Astrocyte (in vitro differentiated cells and primary cell): ENCODE measurements at regions not wholly inside any gene's neighbourhood (a gene's known extent, or its start where the extent isn't known, plus 50 kb on each side); places are given as distances from the start of the nearest gene placed in this dataset.

ENCODE experiments used
- DNase-seq: peaks from one replicate; pipeline ENCODE4 v3.0.0-alpha.2; 2010; ENCODE audit warnings: low read depth
- FAIRE-seq: peaks from 2 replicates; lab custom pipeline; 2011; peaks lifted over from hg19 to GRCh38; lab: Jason Lieb, UNC
- H2AFZ ChIP-seq: 2 replicates; pipeline ENCODE4 v1.6.0; 2012; ENCODE audit warnings: low read depth, low read length, inconsistent platforms
- H3K27ac ChIP-seq: 2 replicates; pipeline ENCODE4 v1.5.1; 2011; ENCODE audit warnings: low read depth, low read length, inconsistent platforms
- H3K27me3 ChIP-seq: 2 replicates; pipeline ENCODE4 v1.6.0; 2011; ENCODE audit warnings: low read length, inconsistent platforms; ENCODE audit not compliant: insufficient read depth
- H3K36me3 ChIP-seq: 2 replicates; pipeline ENCODE4 v1.5.1; 2011; ENCODE audit warnings: low read length, inconsistent platforms; ENCODE audit not compliant: insufficient read depth
- H3K4me1 ChIP-seq: 2 replicates; pipeline ENCODE4 v1.5.1; 2011; ENCODE audit warnings: low read length, inconsistent platforms; ENCODE audit not compliant: insufficient read depth
- H3K4me2 ChIP-seq: 2 replicates; pipeline ENCODE4 v1.6.0; 2012; ENCODE audit warnings: low read length, inconsistent platforms
- H3K4me3 ChIP-seq: 2 replicates; pipeline ENCODE4 v1.5.1; 2011; ENCODE audit warnings: low read depth, mild to moderate bottlenecking, low read length, inconsistent platforms; ENCODE audit not compliant: insufficient read depth
- H3K79me2 ChIP-seq: 2 replicates; pipeline ENCODE4 v1.6.0; 2012; ENCODE audit warnings: mild to moderate bottlenecking, low read length, inconsistent platforms; ENCODE audit not compliant: insufficient read depth
- H3K9ac ChIP-seq: 2 replicates; pipeline ENCODE4 v1.6.0; 2012; ENCODE audit warnings: mild to moderate bottlenecking, low read length, inconsistent platforms
- H3K9me3 ChIP-seq: 2 replicates; pipeline ENCODE4 v1.5.1; 2012; ENCODE audit warnings: low read depth, mild to moderate bottlenecking, low read length, inconsistent platforms; ENCODE audit not compliant: insufficient read depth
- H4K20me1 ChIP-seq: 2 replicates; pipeline ENCODE4 v1.6.0; 2012; ENCODE audit warnings: low read length, inconsistent platforms; ENCODE audit not compliant: insufficient read depth
- H3K27ac Mint-ChIP-seq: one replicate; pipeline ENCODE4 v1.8.0; 2021; ENCODE audit warnings: mild to moderate bottlenecking, mixed read lengths; ENCODE audit not compliant: unreplicated experiment
- H3K27me3 Mint-ChIP-seq: one replicate; pipeline ENCODE4 v1.8.0; 2021; ENCODE audit warnings: low read depth, mixed read lengths; ENCODE audit not compliant: unreplicated experiment
- H3K36me3 Mint-ChIP-seq: one replicate; pipeline ENCODE4 v1.8.0; 2021; ENCODE audit warnings: low read depth, mixed read lengths; ENCODE audit not compliant: unreplicated experiment
- H3K4me1 Mint-ChIP-seq: one replicate; pipeline ENCODE4 v1.8.0; 2021; ENCODE audit warnings: low read depth, mixed read lengths; ENCODE audit not compliant: unreplicated experiment
- H3K4me3 Mint-ChIP-seq: one replicate; pipeline ENCODE4 v1.8.0; 2021; ENCODE audit warnings: mild to moderate bottlenecking, moderate library complexity, mixed read lengths; ENCODE audit not compliant: unreplicated experiment
- H3K9me3 Mint-ChIP-seq: one replicate; pipeline ENCODE4 v1.8.0; 2021; ENCODE audit warnings: mild to moderate bottlenecking, mixed read lengths; ENCODE audit not compliant: unreplicated experiment
- EZH2 ChIP-seq: IDR thresholded peaks from 2 replicates; pipeline ENCODE4 v1.6.1; 2012; ENCODE audit warnings: mild to moderate bottlenecking, low read length, inconsistent platforms; ENCODE audit not compliant: insufficient read depth
- TF ChIP-seq, protein P1 (sequence below): IDR thresholded peaks from 2 replicates; pipeline ENCODE4 v1.5.1; 2011; ENCODE audit warnings: low read depth, mild to moderate bottlenecking, inconsistent platforms, low read length, moderate library complexity; ENCODE audit not compliant: insufficient read depth

DNA sequence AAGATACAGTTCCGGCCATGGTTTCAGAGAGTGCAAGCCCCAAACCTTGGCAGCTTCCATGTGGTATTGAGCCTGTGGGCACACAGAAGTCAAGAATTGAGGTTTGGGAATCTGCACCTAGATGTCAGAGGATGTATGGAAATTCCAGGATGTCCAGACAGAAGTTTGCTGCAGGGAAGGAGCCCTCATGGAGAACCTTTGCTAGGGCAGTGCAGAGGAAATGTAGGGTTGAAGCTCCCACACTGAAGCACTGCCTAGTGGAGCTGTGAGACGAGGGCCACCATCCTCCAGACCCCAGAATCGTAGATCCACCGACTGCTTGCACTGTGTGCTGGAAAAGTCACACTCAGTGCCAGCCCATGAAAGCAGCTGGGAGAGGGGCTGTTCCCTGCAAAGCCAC lies 267.5 kb downstream of the OGFRL1 start:
- no peak overlapping the region for H3K4me3 Mint-ChIP-seq
- Histone ChIP-seq H3K4me1 (no peaks in the 10 kb centered on the region), H3K36me3 (no peaks in the 10 kb centered on the region), H3K27ac (no peak overlapping the region), H3K4me3 (no peak overlapping the region), H3K27me3 (no peaks in the 10 kb centered on the region), H3K9me3 (peaks cover 19% of the 10 kb centered on the region), H3K79me2 (no peaks in the 10 kb centered on the region), H3K4me2 (no peak overlapping the region), H3K9ac (no peak overlapping the region), H4K20me1 (no peaks in the 10 kb centered on the region), H2AFZ (no peak overlapping the region)
- peaks cover 20% of the 10 kb centered on the region for H3K9me3 Mint-ChIP-seq
- no peak for FAIRE-seq
- H3K4me1 Mint-ChIP-seq: no peaks in the 10 kb centered on the region
- H3K27me3 Mint-ChIP-seq: no peaks in the 10 kb centered on the region
- TF ChIP-seq EZH2: no peak
- TF ChIP-seq, protein P1, sequence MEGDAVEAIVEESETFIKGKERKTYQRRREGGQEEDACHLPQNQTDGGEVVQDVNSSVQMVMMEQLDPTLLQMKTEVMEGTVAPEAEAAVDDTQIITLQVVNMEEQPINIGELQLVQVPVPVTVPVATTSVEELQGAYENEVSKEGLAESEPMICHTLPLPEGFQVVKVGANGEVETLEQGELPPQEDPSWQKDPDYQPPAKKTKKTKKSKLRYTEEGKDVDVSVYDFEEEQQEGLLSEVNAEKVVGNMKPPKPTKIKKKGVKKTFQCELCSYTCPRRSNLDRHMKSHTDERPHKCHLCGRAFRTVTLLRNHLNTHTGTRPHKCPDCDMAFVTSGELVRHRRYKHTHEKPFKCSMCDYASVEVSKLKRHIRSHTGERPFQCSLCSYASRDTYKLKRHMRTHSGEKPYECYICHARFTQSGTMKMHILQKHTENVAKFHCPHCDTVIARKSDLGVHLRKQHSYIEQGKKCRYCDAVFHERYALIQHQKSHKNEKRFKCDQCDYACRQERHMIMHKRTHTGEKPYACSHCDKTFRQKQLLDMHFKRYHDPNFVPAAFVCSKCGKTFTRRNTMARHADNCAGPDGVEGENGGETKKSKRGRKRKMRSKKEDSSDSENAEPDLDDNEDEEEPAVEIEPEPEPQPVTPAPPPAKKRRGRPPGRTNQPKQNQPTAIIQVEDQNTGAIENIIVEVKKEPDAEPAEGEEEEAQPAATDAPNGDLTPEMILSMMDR: no peak
- peaks cover 1% of the 10 kb centered on the region for H3K36me3 Mint-ChIP-seq
- no peak for DNase-seq
- H3K27ac Mint-ChIP-seq: no peak overlapping the region

DNA sequence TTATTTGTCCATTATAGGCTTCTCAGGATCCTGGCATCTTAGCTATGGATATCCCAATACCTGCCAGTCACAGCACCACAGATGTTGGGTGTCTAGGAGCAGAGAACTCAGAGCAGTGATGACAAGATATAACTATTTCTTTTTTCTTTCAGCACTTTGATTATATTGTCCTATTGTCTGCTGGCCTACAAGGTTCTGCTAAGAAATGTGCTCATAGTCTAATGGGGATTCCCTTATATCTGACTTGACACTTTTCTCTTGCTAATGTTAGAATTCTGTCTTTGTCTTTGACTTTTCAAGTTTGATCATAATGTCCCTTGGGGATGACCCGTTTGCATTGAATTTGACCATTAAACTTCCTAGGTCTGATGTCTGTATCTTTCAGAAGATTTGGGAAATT lies 270.4 kb downstream of the OGFRL1 start:
- TF ChIP-seq, protein P1: no peak
- TF ChIP-seq EZH2: no peak
- Histone ChIP-seq H3K79me2 (no peaks in the 10 kb centered on the region), H3K9me3 (peaks cover 19% of the 10 kb centered on the region), H3K36me3 (no peaks in the 10 kb centered on the region), H3K27ac (no peak overlapping the region), H2AFZ (no peak overlapping the region), H3K4me1 (no peaks in the 10 kb centered on the region), H4K20me1 (no peaks in the 10 kb centered on the region), H3K4me3 (no peak overlapping the region), H3K9ac (no peak overlapping the region), H3K27me3 (no peaks in the 10 kb centered on the region), H3K4me2 (no peak overlapping the region)
- Mint-ChIP-seq H3K9me3 (peaks cover 22% of the 10 kb centered on the region), H3K4me1 (no peaks in the 10 kb centered on the region), H3K27me3 (no peaks in the 10 kb centered on the region), H3K4me3 (no peak overlapping the region), H3K27ac (no peak overlapping the region), H3K36me3 (peaks cover 1% of the 10 kb centered on the region)
- DNase-seq (no peak), FAIRE-seq (no peak)

DNA sequence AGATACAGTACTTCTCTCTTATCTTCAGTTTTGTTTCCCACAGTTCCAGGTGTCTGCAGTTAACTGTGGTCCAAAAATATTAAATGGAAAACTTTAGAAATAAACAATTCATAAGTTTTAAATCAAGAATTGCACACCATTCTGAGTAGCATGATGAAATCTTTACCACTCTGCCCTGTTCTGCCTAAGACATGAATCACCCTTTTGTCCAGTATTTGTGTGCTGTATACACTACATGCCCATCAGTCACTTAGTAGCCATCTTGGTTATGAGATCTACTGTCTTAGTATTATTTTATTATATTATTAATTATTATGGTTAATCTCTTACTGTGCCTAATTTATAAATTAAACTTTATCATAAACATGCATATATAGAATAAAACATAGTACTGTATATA lies 279.0 kb downstream of the OGFRL1 start:
- FAIRE-seq (no peak), DNase-seq (no peak)
- Histone ChIP-seq H4K20me1 (no peaks in the 10 kb centered on the region), H2AFZ (no peak overlapping the region), H3K79me2 (no peaks in the 10 kb centered on the region), H3K4me3 (no peak overlapping the region), H3K27ac (no peak overlapping the region), H3K4me1 (no peaks in the 10 kb centered on the region), H3K9ac (no peak overlapping the region), H3K27me3 (no peaks in the 10 kb centered on the region), H3K4me2 (no peak overlapping the region), H3K9me3 (no peaks in the 10 kb centered on the region), H3K36me3 (no peaks in the 10 kb centered on the region)
- H3K9me3 Mint-ChIP-seq: no peaks in the 10 kb centered on the region
- H3K27me3 Mint-ChIP-seq: no peaks in the 10 kb centered on the region
- H3K36me3 Mint-ChIP-seq: no peaks in the 10 kb centered on the region
- H3K4me1 Mint-ChIP-seq: no peaks in the 10 kb centered on the region
- no peak overlapping the region for H3K27ac Mint-ChIP-seq
- TF ChIP-seq, protein P1: no peak
- no peak for TF ChIP-seq EZH2
- H3K4me3 Mint-ChIP-seq: no peak overlapping the region
